ACC112 (cell line): ENCODE measurements at regions not wholly inside any gene's neighbourhood (a gene's known extent, or its start where the extent isn't known, plus 50 kb on each side); places are given as distances from the start of the nearest gene placed in this dataset.

Experiments used
- H2AFZ ChIP-seq: fragments of 200-600 bp; sonication (generic); one replicate; pipeline ENCODE4 v1.6.0; 2017; ENCODE audit warnings: antibody characterized with exemption, low read length; ENCODE audit not compliant: unreplicated experiment
- H3K27ac ChIP-seq: fragments of 200-600 bp; sonication (generic); 2 replicates; pipeline ENCODE4 v1.5.1; 2014; ENCODE audit warnings: low read depth, mild to moderate bottlenecking, antibody characterized with exemption, low read length, moderate library complexity
- H3K27me3 ChIP-seq: fragments of 200-600 bp; sonication (generic); 2 replicates; pipeline ENCODE4 v1.6.1; 2014; ENCODE audit warnings: mild to moderate bottlenecking, antibody characterized with exemption, low read length, moderate library complexity, mixed read lengths; ENCODE audit not compliant: insufficient read depth
- H3K36me3 ChIP-seq: fragments of 200-600 bp; sonication (generic); 2 replicates; pipeline ENCODE4 v1.6.1; 2016; ENCODE audit warnings: mild to moderate bottlenecking, antibody characterized with exemption, low read length, moderate library complexity, mixed read lengths; ENCODE audit not compliant: insufficient read depth
- H3K4me1 ChIP-seq: fragments of 200-600 bp; sonication (generic); one replicate; pipeline ENCODE4 v1.6.1; 2016; ENCODE audit warnings: low read length, mixed read lengths; ENCODE audit not compliant: insufficient read depth, unreplicated experiment, control insufficient read depth
- H3K4me3 ChIP-seq: fragments of 200-600 bp; sonication (generic); 2 replicates; pipeline ENCODE4 v1.5.1; 2014; ENCODE audit warnings: mild to moderate bottlenecking, low read depth, low read length
- H3K79me2 ChIP-seq: fragments of 200-600 bp; sonication (generic); one replicate; pipeline ENCODE4 v1.6.0; 2016; ENCODE audit warnings: low read length; ENCODE audit not compliant: control insufficient read depth, unreplicated experiment, insufficient read depth

GRCh38 chr10:65375528-65375927, 1550.3 kb upstream of the LRRTM3 start:
- Histone ChIP-seq H3K36me3 (no peaks in the 10 kb centered on the region), H3K79me2 (no peaks in the 10 kb centered on the region), H3K4me3 (no peak overlapping the region), H3K27me3 (no peaks in the 10 kb centered on the region), H3K4me1 (no peaks in the 10 kb centered on the region), H2AFZ (no peak overlapping the region), H3K27ac (no peak overlapping the region)

- Histone ChIP-seq H3K27ac (no peak overlapping the region), H3K79me2 (no peaks in the 10 kb centered on the region), H3K4me1 (no peaks in the 10 kb centered on the region), H2AFZ (no peak overlapping the region), H3K27me3 (no peaks in the 10 kb centered on the region), H3K36me3 (no peaks in the 10 kb centered on the region), H3K4me3 (no peak overlapping the region)
Measured at GRCh38 chr10:65377687-65378086, 1548.1 kb upstream of the LRRTM3 start.

- no peaks in the 10 kb centered on the region for H3K27me3 ChIP-seq
- no peaks in the 10 kb centered on the region for H3K36me3 ChIP-seq
- no peak overlapping the region for H3K4me3 ChIP-seq
- no peak overlapping the region for H2AFZ ChIP-seq
- H3K27ac ChIP-seq: no peak overlapping the region
- no peaks in the 10 kb centered on the region for H3K79me2 ChIP-seq
- no peaks in the 10 kb centered on the region for H3K4me1 ChIP-seq
Measured at GRCh38 chr10:65394502-65395297, 1531.1 kb upstream of the LRRTM3 start.

GRCh38 chr10:65395631-65396030, 1530.2 kb upstream of the LRRTM3 start:
- H2AFZ ChIP-seq: no peak overlapping the region

GRCh38 chr10:65396997-65397396, 1528.8 kb upstream of the LRRTM3 start:
- Histone ChIP-seq H3K79me2 (no peaks in the 10 kb centered on the region), H3K27me3 (no peaks in the 10 kb centered on the region), H3K4me1 (no peaks in the 10 kb centered on the region), H2AFZ (no peak overlapping the region), H3K27ac (no peak overlapping the region), H3K4me3 (no peak overlapping the region), H3K36me3 (no peaks in the 10 kb centered on the region)

More at GRCh38 chr10:65395631-65396030, 1530.2 kb upstream of the LRRTM3 start:
- Histone ChIP-seq H3K4me1 (no peaks in the 10 kb centered on the region), H3K27me3 (no peaks in the 10 kb centered on the region), H3K79me2 (no peaks in the 10 kb centered on the region), H3K36me3 (no peaks in the 10 kb centered on the region), H3K27ac (no peak overlapping the region), H3K4me3 (no peak overlapping the region)

- H3K4me1 ChIP-seq: no peaks in the 10 kb centered on the region
- H3K4me3 ChIP-seq: no peak overlapping the region
- H2AFZ ChIP-seq: no peak overlapping the region
- no peak overlapping the region for H3K27ac ChIP-seq
- no peaks in the 10 kb centered on the region for H3K27me3 ChIP-seq
- H3K79me2 ChIP-seq: no peaks in the 10 kb centered on the region
- no peaks in the 10 kb centered on the region for H3K36me3 ChIP-seq
Measured at GRCh38 chr10:65408401-65408800, 1517.4 kb upstream of the LRRTM3 start.

GRCh38 chr10:65413001-65413400, 1512.8 kb upstream of the LRRTM3 start:
- Histone ChIP-seq H2AFZ (no peak overlapping the region), H3K4me1 (no peaks in the 10 kb centered on the region), H3K27ac (no peak overlapping the region), H3K79me2 (no peaks in the 10 kb centered on the region), H3K36me3 (no peaks in the 10 kb centered on the region), H3K27me3 (no peaks in the 10 kb centered on the region), H3K4me3 (no peak overlapping the region)

- Histone ChIP-seq H3K27me3 (no peaks in the 10 kb centered on the region), H3K4me1 (no peaks in the 10 kb centered on the region), H3K79me2 (no peaks in the 10 kb centered on the region), H3K4me3 (no peak overlapping the region), H2AFZ (no peak overlapping the region), H3K27ac (no peak overlapping the region), H3K36me3 (no peaks in the 10 kb centered on the region)
Measured at GRCh38 chr10:65415318-65415717, 1510.5 kb upstream of the LRRTM3 start.

GRCh38 chr10:65416094-65416493, 1509.7 kb upstream of the LRRTM3 start:
- Histone ChIP-seq H3K4me3 (no peak overlapping the region), H2AFZ (no peak overlapping the region), H3K36me3 (no peaks in the 10 kb centered on the region), H3K27me3 (no peaks in the 10 kb centered on the region), H3K4me1 (no peaks in the 10 kb centered on the region), H3K79me2 (no peaks in the 10 kb centered on the region), H3K27ac (no peak overlapping the region)

- no peaks in the 10 kb centered on the region for H3K27me3 ChIP-seq
Measured at GRCh38 chr10:65419629-65420028, 1506.2 kb upstream of the LRRTM3 start.

GRCh38 chr10:65423043-65423442, 1502.8 kb upstream of the LRRTM3 start:
- H3K36me3 ChIP-seq: no peaks in the 10 kb centered on the region
- no peak overlapping the region for H3K27ac ChIP-seq
- H3K4me1 ChIP-seq: no peaks in the 10 kb centered on the region
- H2AFZ ChIP-seq: no peak overlapping the region
- no peaks in the 10 kb centered on the region for H3K79me2 ChIP-seq
- H3K27me3 ChIP-seq: no peaks in the 10 kb centered on the region
- no peak overlapping the region for H3K4me3 ChIP-seq

More at GRCh38 chr10:65419629-65420028, 1506.2 kb upstream of the LRRTM3 start:
- Histone ChIP-seq H3K79me2 (no peaks in the 10 kb centered on the region), H3K36me3 (no peaks in the 10 kb centered on the region), H3K4me1 (no peaks in the 10 kb centered on the region), H3K27ac (no peak overlapping the region), H2AFZ (no peak overlapping the region), H3K4me3 (no peak overlapping the region)
